Neuronal stem cell (in vitro differentiated cells): ENCODE measurements at regions not wholly inside any gene's neighbourhood (a gene's known extent, or its start where the extent isn't known, plus 50 kb on each side); places are given as distances from the start of the nearest gene placed in this dataset.
"Not testable (repeated sequence)": the region's sequence is repeated elsewhere in the genome, so short reads cannot be mapped to it uniquely, and the experiment has no call there.

Source experiments
- DNase-seq: peaks from one replicate; pipeline ENCODE4 v3.0.0-alpha.2; 2013; ENCODE audit warnings: low spot score
- H2AFZ ChIP-seq: one replicate; pipeline ENCODE4 v1.6.1; 2013; ENCODE audit warnings: mild to moderate bottlenecking, low read length, inconsistent platforms
- H2AK5ac ChIP-seq: 2 replicates; pipeline ENCODE4 v1.6.1; 2013; ENCODE audit warnings: low read depth, mild to moderate bottlenecking, inconsistent platforms, low read length, moderate library complexity, mixed read lengths
- H2BK120ac ChIP-seq: 2 replicates; pipeline ENCODE4 v1.6.1; 2013; ENCODE audit warnings: low read depth, mild to moderate bottlenecking, inconsistent platforms, low read length, moderate library complexity, mixed read lengths
- H2BK12ac ChIP-seq: one replicate; pipeline ENCODE4 v1.6.1; 2013; ENCODE audit warnings: low read length, inconsistent platforms
- H2BK15ac ChIP-seq: 2 replicates; pipeline ENCODE4 v1.6.1; 2013; ENCODE audit warnings: mild to moderate bottlenecking, low read length, inconsistent platforms, mixed read lengths
- H2BK5ac ChIP-seq: one replicate; pipeline ENCODE4 v1.6.1; 2013; ENCODE audit warnings: inconsistent platforms, mild to moderate bottlenecking, low read length, moderate library complexity
- H3K14ac ChIP-seq: one replicate; pipeline ENCODE4 v1.6.1; 2013; ENCODE audit warnings: low read length, inconsistent platforms
- H3K18ac ChIP-seq: 2 replicates; pipeline ENCODE4 v1.6.1; 2013; ENCODE audit warnings: low read length, inconsistent platforms
- H3K23ac ChIP-seq: 2 replicates; pipeline ENCODE4 v1.6.1; 2013; ENCODE audit warnings: low read depth, mild to moderate bottlenecking, mixed read lengths, low read length, inconsistent platforms; ENCODE audit not compliant: poor library complexity
- H3K27ac ChIP-seq: replicated peaks from 3 replicates; pipeline ENCODE4 v1.5.1; 2013; ENCODE audit warnings: low read length, inconsistent platforms
- H3K27me3 ChIP-seq, 3 experiments: 2 replicates each; pipeline ENCODE4 v1.6.1; 2013; ENCODE audit warnings: low read length in 3 of 3, mild to moderate bottlenecking in 2 of 3, inconsistent platforms in 1 of 3, low read depth in 1 of 3, mixed read lengths in 1 of 3, moderate library complexity in 1 of 3; ENCODE audit not compliant: control insufficient read depth in 3 of 3, insufficient read depth in 3 of 3
- H3K36me3 ChIP-seq, 2 donors: replicated peaks in 1 of 2; 2 replicates each; pipeline ENCODE4 v1.6.1; 2013; ENCODE audit warnings: low read length in 2 of 2; ENCODE audit not compliant: control insufficient read depth in 2 of 2, insufficient read depth in 2 of 2
- H3K4ac ChIP-seq: 2 replicates; pipeline ENCODE4 v1.6.1; 2013; ENCODE audit warnings: inconsistent platforms, mild to moderate bottlenecking, low read length, moderate library complexity
- H3K4me1 ChIP-seq, 2 donors: 1 replicate in 1 of 2; 2 replicates in 1 of 2; pipeline ENCODE4 v1.6.1; 2013; ENCODE audit warnings: low read length in 2 of 2, low read depth in 1 of 2; ENCODE audit not compliant: control insufficient read depth in 2 of 2, insufficient read depth in 1 of 2
- H3K4me2 ChIP-seq: one replicate; pipeline ENCODE4 v1.6.1; 2013; ENCODE audit warnings: mild to moderate bottlenecking, low read length, inconsistent platforms; ENCODE audit not compliant: insufficient read depth, poor library complexity, severe bottlenecking
- H3K4me3 ChIP-seq, 2 donors: 2 replicates each; pipeline ENCODE4 v1.5.1; 2013; ENCODE audit warnings: low read length in 2 of 2, mild to moderate bottlenecking in 2 of 2, inconsistent platforms in 1 of 2, moderate library complexity in 1 of 2
- H3K79me1 ChIP-seq: one replicate; pipeline ENCODE4 v1.6.1; 2013; ENCODE audit warnings: low read depth, mild to moderate bottlenecking, inconsistent platforms, low read length, moderate library complexity
- H3K9ac ChIP-seq: one replicate; pipeline ENCODE4 v1.6.1; 2013; ENCODE audit warnings: mild to moderate bottlenecking, low read depth, low read length, inconsistent platforms; ENCODE audit not compliant: poor library complexity
- H3K9me3 ChIP-seq, 2 donors: replicated peaks in 1 of 2; 2 replicates each; pipeline versions ENCODE3 to v1.6.1; 2013; ENCODE audit warnings: low read length in 2 of 2, mild to moderate bottlenecking in 2 of 2, inconsistent platforms in 1 of 2, low read depth in 1 of 2, mixed read lengths in 1 of 2, moderate library complexity in 1 of 2; ENCODE audit not compliant: control insufficient read depth in 2 of 2, insufficient read depth in 1 of 2
- H4K8ac ChIP-seq: one replicate; pipeline ENCODE4 v1.6.1; 2013; ENCODE audit warnings: low read depth, mild to moderate bottlenecking, inconsistent platforms, low read length, moderate library complexity
- H4K91ac ChIP-seq: one replicate; pipeline ENCODE4 v1.6.1; 2013; ENCODE audit warnings: low read length, low read depth, mild to moderate bottlenecking, inconsistent platforms; ENCODE audit not compliant: poor library complexity
- WGBS, 2 donors: extraction: QIAGEN DNeasy Blood & Tissue Kit; methylation state at CpG; one replicate each; pipeline ENCODE4 v1.1.7; 2013; ENCODE audit warnings: missing lambda C conversion rate in 2 of 2, mixed read lengths in 1 of 2; ENCODE audit not compliant: insufficient read length in 2 of 2, insufficient replicate concordance in 1 of 2; ENCODE audit errors: extremely low coverage in 2 of 2; 5-methylcytosine and 5-hydroxymethylcytosine counted together

DNA sequence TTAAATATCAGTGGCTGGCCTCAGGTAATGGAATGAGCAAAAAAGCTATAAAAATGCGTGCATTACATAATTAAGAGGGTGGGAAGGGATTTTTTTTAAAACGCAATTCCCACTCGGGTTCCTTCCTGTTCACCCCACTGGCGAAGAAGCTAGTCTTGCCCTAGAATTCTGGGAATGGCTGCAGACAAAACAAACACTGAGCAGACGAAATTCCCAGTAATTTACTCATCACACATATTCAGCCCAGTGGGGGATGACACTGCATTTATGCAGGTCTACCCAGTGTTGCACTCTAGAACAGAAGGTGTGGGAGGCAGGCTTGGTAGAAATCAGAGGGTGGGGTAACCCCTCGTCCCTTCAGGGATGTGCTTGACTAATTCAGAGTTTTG lies 2695.0 kb upstream of the DEFB115 start:
- Histone ChIP-seq H3K18ac (no peak overlapping the region), H3K79me1 (no peaks in the 10 kb centered on the region), H2BK15ac (no peak overlapping the region), H3K4me3 (no peak overlapping the region), H3K9ac (no peak overlapping the region), H3K4me2 (no peak overlapping the region), H3K36me3 (no peaks in the 10 kb centered on the region), H2BK5ac (no peak overlapping the region), H3K27ac (no peak overlapping the region), H4K91ac (no peak overlapping the region), H2AFZ (no peak overlapping the region), H2BK120ac (no peak overlapping the region), H3K27me3 (peaks cover 0 to 2% (median 0%) of the 10 kb centered on the region in 3 experiments), H3K23ac (no peak overlapping the region), H3K4ac (no peak overlapping the region), H2AK5ac (no peak overlapping the region), H3K9me3 (peaks cover 0 to 15% of the 10 kb centered on the region in 2 donors), H2BK12ac (no peak overlapping the region), H3K14ac (no peak overlapping the region), H3K4me1 (no peaks in the 10 kb centered on the region), H4K8ac (no peak overlapping the region)
- no peak for DNase-seq
- WGBS, 2 donors: no CpG with 5 or more reads among the region's 6 CpGs

DNA sequence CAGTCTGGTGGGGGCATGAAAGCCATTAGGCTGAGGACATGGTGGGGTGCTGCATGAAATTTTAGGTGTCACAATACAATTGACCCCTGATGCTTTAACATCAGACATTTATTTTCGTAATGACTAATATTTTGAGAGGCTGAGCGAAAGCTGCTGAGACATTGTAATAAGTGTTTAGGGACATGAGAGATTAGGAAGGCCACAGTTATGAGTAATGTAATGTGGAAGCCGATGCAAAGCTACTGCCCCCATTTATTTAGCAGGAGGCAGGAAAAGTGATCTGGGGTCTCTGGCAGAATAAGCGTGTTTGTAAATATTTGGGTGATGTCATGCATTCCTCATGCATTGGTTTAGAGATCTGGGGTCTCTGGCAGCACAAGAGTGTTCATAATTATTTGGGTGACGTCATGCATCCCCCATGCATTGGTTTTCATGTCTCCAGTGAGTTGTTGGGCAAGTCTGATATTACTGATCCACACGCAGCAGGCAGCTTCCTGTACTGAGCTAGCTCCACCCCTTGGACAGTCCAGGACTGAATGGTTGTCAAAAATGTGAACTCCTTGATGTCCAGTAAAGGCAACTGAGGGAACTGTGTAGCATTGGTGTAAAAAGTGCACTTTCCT lies 2694.5 kb upstream of the DEFB115 start:
- not testable (repeated sequence) for H3K4ac ChIP-seq, H2AK5ac ChIP-seq

DNA sequence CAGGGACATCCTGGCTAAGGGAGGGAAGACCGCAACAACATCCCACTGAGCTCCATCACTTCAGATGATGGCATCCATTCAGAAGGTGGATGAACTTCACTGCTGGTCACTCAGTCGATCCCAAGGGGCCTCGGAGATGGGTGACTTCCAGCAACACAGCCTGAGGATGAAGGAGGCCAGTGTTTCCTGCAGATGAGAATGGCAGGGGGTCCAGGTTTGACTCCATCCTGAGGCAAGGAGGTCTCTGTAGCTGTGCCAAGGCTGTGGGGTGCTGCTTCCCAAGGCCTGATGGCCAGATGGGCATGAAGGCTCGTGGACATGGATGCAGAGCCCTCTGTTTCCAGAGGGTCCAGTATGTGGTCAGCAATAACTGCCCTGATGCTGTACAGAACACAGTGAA lies 2693.4 kb upstream of the DEFB115 start:
- not testable (repeated sequence) for H3K9ac ChIP-seq, H3K27ac ChIP-seq, H3K18ac ChIP-seq, H4K8ac ChIP-seq, H3K79me1 ChIP-seq, H3K36me3 ChIP-seq, DNase-seq, H2BK120ac ChIP-seq, H2BK5ac ChIP-seq, H3K23ac ChIP-seq, H3K4me2 ChIP-seq, H4K91ac ChIP-seq, H2BK15ac ChIP-seq, H3K27me3 ChIP-seq, H2AK5ac ChIP-seq, H3K4ac ChIP-seq, H3K4me3 ChIP-seq, H3K4me1 ChIP-seq, H2AFZ ChIP-seq, H3K14ac ChIP-seq, H2BK12ac ChIP-seq
- no CpG with 5 or more reads among the region's 4 CpGs for WGBS, 2 donors
- peaks cover 0 to 15% of the 10 kb centered on the region in 2 donors for H3K9me3 ChIP-seq

More for the DNA sequence above, 2694.5 kb upstream of the DEFB115 start:
- not testable (repeated sequence) for H2BK15ac ChIP-seq, H3K79me1 ChIP-seq, H3K9ac ChIP-seq, H2BK5ac ChIP-seq, H3K18ac ChIP-seq, H3K36me3 ChIP-seq, H3K27me3 ChIP-seq, H4K8ac ChIP-seq, H3K23ac ChIP-seq, H2BK12ac ChIP-seq, H3K4me1 ChIP-seq, H2BK120ac ChIP-seq, H2AFZ ChIP-seq, H3K4me3 ChIP-seq, H3K4me2 ChIP-seq, H4K91ac ChIP-seq, H3K14ac ChIP-seq, H3K27ac ChIP-seq, DNase-seq
- H3K9me3 ChIP-seq: peaks cover 0 to 15% of the 10 kb centered on the region in 2 donors
- WGBS, 2 donors: no CpG with 5 or more reads among the region's 6 CpGs

- H4K91ac ChIP-seq, H3K79me1 ChIP-seq, H3K27me3 ChIP-seq, H2AK5ac ChIP-seq, H3K4ac ChIP-seq, H3K23ac ChIP-seq, H4K8ac ChIP-seq, H3K27ac ChIP-seq, H2AFZ ChIP-seq, H3K18ac ChIP-seq, H3K4me1 ChIP-seq, H2BK5ac ChIP-seq, H2BK15ac ChIP-seq, H3K14ac ChIP-seq, H3K4me2 ChIP-seq, H2BK120ac ChIP-seq, DNase-seq, H3K36me3 ChIP-seq, H3K9ac ChIP-seq, H2BK12ac ChIP-seq: not testable (repeated sequence)
- H3K4me3 ChIP-seq: peak overlapping the region in 1 of 2 donors; percentile 18
- no CpG with 5 or more reads among the region's 12 CpGs for WGBS, 2 donors
- H3K9me3 ChIP-seq: peaks cover 0 to 14% of the 10 kb centered on the region in 2 donors
Measured at GRCh38 chr20:28564688-28565463, 2692.6 kb upstream of the DEFB115 start.
